ENCODE measurements at regions not wholly inside any gene's neighbourhood (a gene's known extent, or its start where the extent isn't known, plus 50 kb on each side); places are given as distances from the start of the nearest gene placed in this dataset.

- no peak overlapping the region for H3K27ac ChIP-seq (ENCODE audit: low read depth, low read length, poor library complexity, severe bottlenecking)
- H3K9me3 ChIP-seq (ENCODE audit: low read depth, low read length, poor library complexity, severe bottlenecking) = peaks cover 3% of the 10 kb centered on the region
- ChIA-PET POLR2A (ENCODE audit: low non-redundant PET) (no interaction called here), CTCF (no interaction called here)
- BruUV-seq (replicated peaks) = no TSS peak
- no peak overlapping the region for H3K4me3 ChIP-seq (ENCODE audit: low read depth, low read length, poor library complexity, severe bottlenecking)
- no peaks in the 10 kb centered on the region for H3K4me1 ChIP-seq (ENCODE audit: insufficient read depth, low read length, poor library complexity, severe bottlenecking)
- intact Hi-C loops (cut with micrococcal nuclease; ENCODE audit: unreplicated experiment) = no loop called here
- DNase-seq (ENCODE audit: low spot score) = no peak
- H3K27me3 ChIP-seq (replicated peaks; ENCODE audit: insufficient read depth, low read depth, low read length, poor library complexity) = peaks cover 3% of the 10 kb centered on the region
- no peaks in the 10 kb centered on the region for H3K36me3 ChIP-seq (ENCODE audit: insufficient read depth, low read length, poor library complexity, severe bottlenecking)
- TF ChIP-seq EZH2 (IDR thresholded peaks at IDR 0.05; ENCODE audit: borderline replicate concordance, low read depth, low read length, poor library complexity, severe bottlenecking) = no peak
Measured at GRCh38 chr13:106714271-106714982, 146.5 kb upstream of the ARGLU1 start.

GRCh38 chr13:106712381-106712780 is 144.4 kb upstream of the ARGLU1 start:
- intact Hi-C loops (cut with micrococcal nuclease; ENCODE audit: unreplicated experiment) = no loop called here
- no peak overlapping the region for H3K27ac ChIP-seq (ENCODE audit: low read depth, low read length, poor library complexity, severe bottlenecking)
- no peaks in the 10 kb centered on the region for H3K36me3 ChIP-seq (ENCODE audit: insufficient read depth, low read length, poor library complexity, severe bottlenecking)
- H3K4me1 ChIP-seq (ENCODE audit: insufficient read depth, low read length, poor library complexity, severe bottlenecking) = no peaks in the 10 kb centered on the region
- BruUV-seq (replicated peaks) = no TSS peak
- POLR2A ChIA-PET (ENCODE audit: low non-redundant PET) = no interaction called here
- peaks cover 3% of the 10 kb centered on the region for H3K27me3 ChIP-seq (replicated peaks; ENCODE audit: insufficient read depth, low read depth, low read length, poor library complexity)
- CTCF ChIA-PET = no interaction called here
- no peak for DNase-seq (ENCODE audit: low spot score)
- H3K4me3 ChIP-seq (ENCODE audit: low read depth, low read length, poor library complexity, severe bottlenecking) = no peak overlapping the region
- TF ChIP-seq EZH2 (IDR thresholded peaks at IDR 0.05; ENCODE audit: borderline replicate concordance, low read depth, low read length, poor library complexity, severe bottlenecking) (no peak), CTCF (conservative IDR thresholded peaks at IDR 0.05; ENCODE audit: low read depth, low read length) (no peak)
- H3K9me3 ChIP-seq (ENCODE audit: low read depth, low read length, poor library complexity, severe bottlenecking) = no peaks in the 10 kb centered on the region

GRCh38 chr13:106710266-106710665 is 142.3 kb upstream of the ARGLU1 start:
- H3K27ac ChIP-seq (ENCODE audit: low read depth, low read length, poor library complexity, severe bottlenecking) = no peak overlapping the region
- TF ChIP-seq EZH2 (IDR thresholded peaks at IDR 0.05; ENCODE audit: borderline replicate concordance, low read depth, low read length, poor library complexity, severe bottlenecking) = no peak
- TF ChIP-seq CTCF (conservative IDR thresholded peaks at IDR 0.05; ENCODE audit: low read depth, low read length) = no peak
- H3K27me3 ChIP-seq (replicated peaks; ENCODE audit: insufficient read depth, low read depth, low read length, poor library complexity) = no peaks in the 10 kb centered on the region
- H3K9me3 ChIP-seq (ENCODE audit: low read depth, low read length, poor library complexity, severe bottlenecking) = no peaks in the 10 kb centered on the region
- CTCF ChIA-PET = no interaction called here
- no peaks in the 10 kb centered on the region for H3K36me3 ChIP-seq (ENCODE audit: insufficient read depth, low read length, poor library complexity, severe bottlenecking)
- DNase-seq (ENCODE audit: low spot score) = no peak
- intact Hi-C loops (cut with micrococcal nuclease; ENCODE audit: unreplicated experiment) = no loop called here
- BruUV-seq (replicated peaks) = no TSS peak
- H3K4me3 ChIP-seq (ENCODE audit: low read depth, low read length, poor library complexity, severe bottlenecking) = no peak overlapping the region
- no peaks in the 10 kb centered on the region for H3K4me1 ChIP-seq (ENCODE audit: insufficient read depth, low read length, poor library complexity, severe bottlenecking)
- POLR2A ChIA-PET (ENCODE audit: low non-redundant PET) = no interaction called here

- BruUV-seq (replicated peaks) = no TSS peak
- POLR2A ChIA-PET (ENCODE audit: low non-redundant PET) = no interaction called here
- CTCF ChIA-PET = no interaction called here
Measured at GRCh38 chr13:106709522-106709921, 141.6 kb upstream of the ARGLU1 start.

More at GRCh38 chr13:106709522-106709921, 141.6 kb upstream of the ARGLU1 start:
- no peaks in the 10 kb centered on the region for H3K9me3 ChIP-seq (ENCODE audit: low read depth, low read length, poor library complexity, severe bottlenecking)
- H3K27ac ChIP-seq (ENCODE audit: low read depth, low read length, poor library complexity, severe bottlenecking) = no peak overlapping the region
- no peak overlapping the region for H3K4me3 ChIP-seq (ENCODE audit: low read depth, low read length, poor library complexity, severe bottlenecking)
- no peak for DNase-seq (ENCODE audit: low spot score)
- TF ChIP-seq CTCF (conservative IDR thresholded peaks at IDR 0.05; ENCODE audit: low read depth, low read length) (no peak), EZH2 (IDR thresholded peaks at IDR 0.05; ENCODE audit: borderline replicate concordance, low read depth, low read length, poor library complexity, severe bottlenecking) (no peak)
- H3K27me3 ChIP-seq (replicated peaks; ENCODE audit: insufficient read depth, low read depth, low read length, poor library complexity) = no peaks in the 10 kb centered on the region
- no peaks in the 10 kb centered on the region for H3K36me3 ChIP-seq (ENCODE audit: insufficient read depth, low read length, poor library complexity, severe bottlenecking)
- intact Hi-C loops (cut with micrococcal nuclease; ENCODE audit: unreplicated experiment) = no loop called here
- H3K4me1 ChIP-seq (ENCODE audit: insufficient read depth, low read length, poor library complexity, severe bottlenecking) = no peaks in the 10 kb centered on the region

Data from A673 (cell line).